ENCODE measurements at regions not wholly inside any gene's neighbourhood (a gene's known extent, or its start where the extent isn't known, plus 50 kb on each side); places are given as distances from the start of the nearest gene placed in this dataset.

DNA sequence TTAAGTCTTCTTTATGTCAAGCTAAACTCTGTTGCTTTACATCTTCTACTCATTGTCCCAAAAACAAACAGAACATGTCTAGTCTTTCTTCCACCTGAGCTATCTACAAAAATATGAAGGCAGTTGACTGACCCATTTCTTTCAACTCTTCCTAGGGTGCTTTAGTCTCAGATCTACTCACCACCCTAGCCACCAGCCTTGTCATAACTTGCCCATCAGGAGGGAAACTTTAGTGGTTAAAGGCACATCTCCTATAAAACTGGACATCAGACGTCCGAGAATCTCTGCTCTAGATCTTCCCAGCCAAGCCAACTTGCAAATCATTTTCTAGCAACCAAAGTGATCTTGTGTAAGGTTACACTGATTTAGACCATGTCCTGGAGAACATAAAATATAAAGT lies 205.0 kb downstream of the ACTL7B start:
- TF ChIP-seq, protein P1, sequence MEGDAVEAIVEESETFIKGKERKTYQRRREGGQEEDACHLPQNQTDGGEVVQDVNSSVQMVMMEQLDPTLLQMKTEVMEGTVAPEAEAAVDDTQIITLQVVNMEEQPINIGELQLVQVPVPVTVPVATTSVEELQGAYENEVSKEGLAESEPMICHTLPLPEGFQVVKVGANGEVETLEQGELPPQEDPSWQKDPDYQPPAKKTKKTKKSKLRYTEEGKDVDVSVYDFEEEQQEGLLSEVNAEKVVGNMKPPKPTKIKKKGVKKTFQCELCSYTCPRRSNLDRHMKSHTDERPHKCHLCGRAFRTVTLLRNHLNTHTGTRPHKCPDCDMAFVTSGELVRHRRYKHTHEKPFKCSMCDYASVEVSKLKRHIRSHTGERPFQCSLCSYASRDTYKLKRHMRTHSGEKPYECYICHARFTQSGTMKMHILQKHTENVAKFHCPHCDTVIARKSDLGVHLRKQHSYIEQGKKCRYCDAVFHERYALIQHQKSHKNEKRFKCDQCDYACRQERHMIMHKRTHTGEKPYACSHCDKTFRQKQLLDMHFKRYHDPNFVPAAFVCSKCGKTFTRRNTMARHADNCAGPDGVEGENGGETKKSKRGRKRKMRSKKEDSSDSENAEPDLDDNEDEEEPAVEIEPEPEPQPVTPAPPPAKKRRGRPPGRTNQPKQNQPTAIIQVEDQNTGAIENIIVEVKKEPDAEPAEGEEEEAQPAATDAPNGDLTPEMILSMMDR (IDR thresholded peaks at IDR 0.05; ENCODE audit: low read depth, low read length, missing input control) = no peak
- no peak for TF ChIP-seq TAF1 (conservative IDR thresholded peaks at IDR 0.05)
- TF ChIP-seq, protein P2, sequence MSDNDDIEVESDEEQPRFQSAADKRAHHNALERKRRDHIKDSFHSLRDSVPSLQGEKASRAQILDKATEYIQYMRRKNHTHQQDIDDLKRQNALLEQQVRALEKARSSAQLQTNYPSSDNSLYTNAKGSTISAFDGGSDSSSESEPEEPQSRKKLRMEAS (IDR thresholded peaks at IDR 0.05) = no peak
- TF ChIP-seq ZBTB33 (IDR thresholded peaks at IDR 0.05) = no peak
- TF ChIP-seq, protein P3, sequence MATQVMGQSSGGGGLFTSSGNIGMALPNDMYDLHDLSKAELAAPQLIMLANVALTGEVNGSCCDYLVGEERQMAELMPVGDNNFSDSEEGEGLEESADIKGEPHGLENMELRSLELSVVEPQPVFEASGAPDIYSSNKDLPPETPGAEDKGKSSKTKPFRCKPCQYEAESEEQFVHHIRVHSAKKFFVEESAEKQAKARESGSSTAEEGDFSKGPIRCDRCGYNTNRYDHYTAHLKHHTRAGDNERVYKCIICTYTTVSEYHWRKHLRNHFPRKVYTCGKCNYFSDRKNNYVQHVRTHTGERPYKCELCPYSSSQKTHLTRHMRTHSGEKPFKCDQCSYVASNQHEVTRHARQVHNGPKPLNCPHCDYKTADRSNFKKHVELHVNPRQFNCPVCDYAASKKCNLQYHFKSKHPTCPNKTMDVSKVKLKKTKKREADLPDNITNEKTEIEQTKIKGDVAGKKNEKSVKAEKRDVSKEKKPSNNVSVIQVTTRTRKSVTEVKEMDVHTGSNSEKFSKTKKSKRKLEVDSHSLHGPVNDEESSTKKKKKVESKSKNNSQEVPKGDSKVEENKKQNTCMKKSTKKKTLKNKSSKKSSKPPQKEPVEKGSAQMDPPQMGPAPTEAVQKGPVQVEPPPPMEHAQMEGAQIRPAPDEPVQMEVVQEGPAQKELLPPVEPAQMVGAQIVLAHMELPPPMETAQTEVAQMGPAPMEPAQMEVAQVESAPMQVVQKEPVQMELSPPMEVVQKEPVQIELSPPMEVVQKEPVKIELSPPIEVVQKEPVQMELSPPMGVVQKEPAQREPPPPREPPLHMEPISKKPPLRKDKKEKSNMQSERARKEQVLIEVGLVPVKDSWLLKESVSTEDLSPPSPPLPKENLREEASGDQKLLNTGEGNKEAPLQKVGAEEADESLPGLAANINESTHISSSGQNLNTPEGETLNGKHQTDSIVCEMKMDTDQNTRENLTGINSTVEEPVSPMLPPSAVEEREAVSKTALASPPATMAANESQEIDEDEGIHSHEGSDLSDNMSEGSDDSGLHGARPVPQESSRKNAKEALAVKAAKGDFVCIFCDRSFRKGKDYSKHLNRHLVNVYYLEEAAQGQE (IDR thresholded peaks at IDR 0.05) = no peak
- no peak for TF ChIP-seq JUND (IDR thresholded peaks at IDR 0.05)
- TF ChIP-seq NR2F2 (IDR thresholded peaks at IDR 0.05) = no peak
- no peak for TF ChIP-seq HNF4G (IDR thresholded peaks at IDR 0.05)
- TF ChIP-seq EGR1 (IDR thresholded peaks at IDR 0.05; ENCODE audit: low read depth in 2 of 2) = no peak
